BE2C (cell line): ENCODE measurements at regions not wholly inside any gene's neighbourhood (a gene's known extent, or its start where the extent isn't known, plus 50 kb on each side); places are given as distances from the start of the nearest gene placed in this dataset.

ENCODE experiments used
- DNase-seq: peaks from one replicate; pipeline ENCODE4 v3.0.0-alpha.2; 2020
- H3K27me3 ChIP-seq: fragments of 250-450 bp; sonication (Bioruptor Pico); 2 replicates; pipeline ENCODE4 v1.5.1; 2020; ENCODE audit warnings: mild to moderate bottlenecking
- H3K36me3 ChIP-seq: fragments of 250-450 bp; sonication (Bioruptor Pico); 2 replicates; pipeline ENCODE4 v1.5.1; 2020; ENCODE audit warnings: mild to moderate bottlenecking
- H3K4me1 ChIP-seq: fragments of 250-450 bp; sonication (Bioruptor Pico); 2 replicates; pipeline ENCODE4 v1.5.1; 2020
- H3K4me3 ChIP-seq: 2 replicates; pipeline ENCODE4 v1.5.1; 2011; ENCODE audit warnings: low read depth, low read length
- H3K9me3 ChIP-seq: fragments of 250-450 bp; sonication (Bioruptor Pico); 2 replicates; pipeline ENCODE4 v1.5.1; 2020
- TF ChIP-seq, protein P1 (sequence below): IDR thresholded peaks from 2 replicates; pipeline ENCODE4 v1.5.1; 2012; ENCODE audit warnings: mild to moderate bottlenecking, low read depth, low read length

DNA sequence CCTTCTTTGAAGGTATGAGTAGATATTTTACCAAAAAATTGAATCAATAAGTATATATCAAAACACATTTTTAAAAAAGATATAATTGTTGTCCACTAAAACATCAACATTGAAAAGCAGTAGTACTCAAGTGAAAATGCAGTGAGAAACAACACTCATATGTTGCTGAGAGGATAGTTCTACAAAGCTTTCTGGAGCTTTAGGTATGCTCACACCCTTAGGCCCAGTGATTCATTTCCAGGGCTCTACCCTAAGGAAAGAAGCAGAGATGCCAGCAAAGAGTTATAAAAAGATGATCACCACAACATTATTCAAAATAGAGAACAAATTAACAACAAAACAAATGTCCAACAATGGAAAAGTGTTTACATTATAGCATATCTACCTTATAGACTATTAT, 197.3 kb upstream of the CCDC150 start:
- no peaks in the 10 kb centered on the region for H3K9me3 ChIP-seq
- TF ChIP-seq, protein P1, sequence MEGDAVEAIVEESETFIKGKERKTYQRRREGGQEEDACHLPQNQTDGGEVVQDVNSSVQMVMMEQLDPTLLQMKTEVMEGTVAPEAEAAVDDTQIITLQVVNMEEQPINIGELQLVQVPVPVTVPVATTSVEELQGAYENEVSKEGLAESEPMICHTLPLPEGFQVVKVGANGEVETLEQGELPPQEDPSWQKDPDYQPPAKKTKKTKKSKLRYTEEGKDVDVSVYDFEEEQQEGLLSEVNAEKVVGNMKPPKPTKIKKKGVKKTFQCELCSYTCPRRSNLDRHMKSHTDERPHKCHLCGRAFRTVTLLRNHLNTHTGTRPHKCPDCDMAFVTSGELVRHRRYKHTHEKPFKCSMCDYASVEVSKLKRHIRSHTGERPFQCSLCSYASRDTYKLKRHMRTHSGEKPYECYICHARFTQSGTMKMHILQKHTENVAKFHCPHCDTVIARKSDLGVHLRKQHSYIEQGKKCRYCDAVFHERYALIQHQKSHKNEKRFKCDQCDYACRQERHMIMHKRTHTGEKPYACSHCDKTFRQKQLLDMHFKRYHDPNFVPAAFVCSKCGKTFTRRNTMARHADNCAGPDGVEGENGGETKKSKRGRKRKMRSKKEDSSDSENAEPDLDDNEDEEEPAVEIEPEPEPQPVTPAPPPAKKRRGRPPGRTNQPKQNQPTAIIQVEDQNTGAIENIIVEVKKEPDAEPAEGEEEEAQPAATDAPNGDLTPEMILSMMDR: no peak
- H3K36me3 ChIP-seq: no peaks in the 10 kb centered on the region
- no peak for DNase-seq
- no peaks in the 10 kb centered on the region for H3K27me3 ChIP-seq
- H3K4me1 ChIP-seq: no peaks in the 10 kb centered on the region
- no peak overlapping the region for H3K4me3 ChIP-seq

DNA sequence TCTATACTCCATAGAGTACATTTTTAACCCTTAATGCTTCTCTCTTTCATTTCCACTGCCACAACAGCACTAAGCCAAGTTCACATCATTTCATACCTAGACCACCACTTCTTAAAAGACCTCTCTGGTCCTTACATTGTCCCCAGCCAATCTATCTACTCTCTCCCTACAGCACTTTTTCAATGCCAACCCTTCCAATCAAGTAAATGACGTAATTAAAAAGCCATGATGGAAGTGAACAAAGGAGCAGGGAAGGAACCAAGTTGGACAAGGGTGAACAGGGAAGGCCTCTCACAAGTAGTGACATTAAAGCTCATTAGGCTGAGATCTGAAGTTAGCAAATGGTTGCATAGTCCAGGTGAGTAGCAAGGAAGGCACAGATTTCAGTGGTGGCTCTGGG, 195.1 kb upstream of the CCDC150 start:
- DNase-seq: no peak
- TF ChIP-seq, protein P1: no peak
- Histone ChIP-seq H3K4me3 (no peak overlapping the region), H3K27me3 (no peaks in the 10 kb centered on the region), H3K9me3 (no peaks in the 10 kb centered on the region), H3K36me3 (no peaks in the 10 kb centered on the region), H3K4me1 (no peaks in the 10 kb centered on the region)

DNA sequence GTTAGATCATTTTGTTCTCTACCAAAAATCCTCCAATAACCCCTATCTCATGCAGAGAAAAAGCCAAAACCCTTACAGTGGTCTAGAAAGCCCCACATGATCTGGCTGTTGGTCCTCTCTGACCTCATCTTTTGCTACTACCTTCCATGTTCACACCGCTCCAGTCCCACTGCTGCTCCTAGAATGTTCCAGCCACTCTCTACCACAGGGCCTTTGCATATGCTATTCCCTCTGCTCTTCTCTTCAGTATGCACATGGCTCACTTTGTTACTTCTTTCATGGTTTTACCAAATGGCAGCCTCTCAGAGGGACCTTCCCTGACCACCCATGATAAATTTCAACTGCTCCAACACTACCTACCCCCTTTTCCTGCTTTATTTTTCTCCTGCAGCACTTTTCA, 193.5 kb upstream of the CCDC150 start:
- H3K36me3 ChIP-seq: no peaks in the 10 kb centered on the region

DNA sequence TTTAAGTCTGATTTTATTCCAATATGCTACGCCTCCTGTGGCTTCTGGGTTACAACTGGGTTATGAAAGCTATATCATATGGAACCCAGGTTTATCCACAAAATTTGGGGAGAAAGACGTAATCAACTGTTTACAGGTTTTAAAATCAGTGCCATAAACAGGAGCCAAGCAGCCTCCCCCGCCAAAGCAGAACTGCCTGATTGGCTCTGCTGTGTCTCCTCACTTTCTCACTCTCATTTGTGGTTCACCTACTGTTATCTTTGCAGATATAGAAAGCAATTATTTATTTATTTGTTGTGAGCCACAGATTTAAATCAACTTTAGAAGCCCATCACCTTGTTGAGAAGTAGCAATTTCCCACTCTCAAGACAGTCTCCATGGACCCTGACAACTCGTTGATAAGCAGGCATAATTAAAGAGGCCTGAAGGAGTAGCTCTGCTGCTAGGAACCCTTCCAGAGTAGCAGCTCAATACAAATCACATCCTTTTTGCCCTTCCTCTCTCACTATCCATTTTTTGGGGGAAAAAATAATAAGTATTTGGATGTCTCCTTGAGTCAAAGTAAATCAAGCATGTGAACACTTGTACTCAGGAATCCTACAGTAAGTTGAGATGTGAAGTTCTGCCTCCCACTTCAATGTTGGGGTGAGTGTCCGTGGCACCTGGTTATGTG, 191.0 kb upstream of the CCDC150 start:
- H3K9me3 ChIP-seq: no peaks in the 10 kb centered on the region
- H3K4me3 ChIP-seq: no peak overlapping the region
- no peak for DNase-seq
- H3K4me1 ChIP-seq: no peaks in the 10 kb centered on the region
- H3K27me3 ChIP-seq: no peaks in the 10 kb centered on the region
- TF ChIP-seq, protein P1: no peak
- H3K36me3 ChIP-seq: no peaks in the 10 kb centered on the region

More for the DNA sequence above, 193.5 kb upstream of the CCDC150 start:
- no peak overlapping the region for H3K4me3 ChIP-seq
- no peaks in the 10 kb centered on the region for H3K4me1 ChIP-seq
- no peaks in the 10 kb centered on the region for H3K9me3 ChIP-seq
- TF ChIP-seq, protein P1: no peak
- DNase-seq: no peak
- H3K27me3 ChIP-seq: no peaks in the 10 kb centered on the region

DNA sequence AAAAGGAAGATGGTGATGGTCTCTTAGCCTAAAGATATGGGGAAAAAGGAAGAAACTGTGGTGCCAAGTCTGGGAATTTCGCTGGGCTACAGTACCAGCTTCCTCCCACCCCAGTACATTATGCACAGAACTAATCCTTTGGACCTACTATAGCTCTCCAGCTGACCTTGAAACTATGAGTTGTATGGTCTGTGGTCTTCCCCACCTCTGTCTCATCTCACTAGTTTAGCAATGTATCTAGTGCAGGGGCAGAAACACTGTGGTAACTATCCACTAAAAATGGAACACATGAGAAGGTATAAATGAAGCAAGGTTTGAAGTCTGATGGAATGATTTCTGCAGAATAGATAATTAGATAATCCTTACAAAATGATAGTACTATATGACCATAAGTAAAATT, 190.4 kb upstream of the CCDC150 start:
- no peaks in the 10 kb centered on the region for H3K36me3 ChIP-seq
- H3K4me1 ChIP-seq: no peaks in the 10 kb centered on the region
- TF ChIP-seq, protein P1: no peak
- no peak overlapping the region for H3K4me3 ChIP-seq
- H3K9me3 ChIP-seq: no peaks in the 10 kb centered on the region
- no peak for DNase-seq
- H3K27me3 ChIP-seq: no peaks in the 10 kb centered on the region

DNA sequence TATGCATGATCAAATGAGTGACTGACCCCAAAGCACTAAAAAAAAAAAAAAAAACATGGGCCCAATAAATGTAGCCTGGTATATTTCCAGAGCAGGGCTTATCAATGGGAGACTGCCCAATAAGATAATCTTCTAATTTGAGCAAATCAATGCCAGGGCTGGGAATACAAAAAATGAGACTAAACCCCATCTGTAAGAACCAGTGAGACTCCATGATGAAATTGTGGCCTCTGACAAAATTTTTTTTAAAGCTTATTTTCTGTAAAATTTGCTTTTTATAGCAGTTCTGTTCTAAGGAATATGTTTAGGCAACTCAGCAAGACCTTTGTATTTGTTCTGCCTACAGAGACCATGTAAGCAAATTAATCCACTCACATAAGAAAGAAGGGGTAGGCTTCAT, 186.8 kb upstream of the CCDC150 start:
- DNase-seq: no peak
- H3K4me3 ChIP-seq: no peak overlapping the region
- TF ChIP-seq, protein P1: no peak
- no peaks in the 10 kb centered on the region for H3K27me3 ChIP-seq
- no peaks in the 10 kb centered on the region for H3K9me3 ChIP-seq
- no peaks in the 10 kb centered on the region for H3K36me3 ChIP-seq
- H3K4me1 ChIP-seq: no peaks in the 10 kb centered on the region
